ENCODE measurements at regions not wholly inside any gene's neighbourhood (a gene's known extent, or its start where the extent isn't known, plus 50 kb on each side); places are given as distances from the start of the nearest gene placed in this dataset.
A peak's percentile ranks its signal among the peaks of the same experiment; 100 is the strongest.

DNA sequence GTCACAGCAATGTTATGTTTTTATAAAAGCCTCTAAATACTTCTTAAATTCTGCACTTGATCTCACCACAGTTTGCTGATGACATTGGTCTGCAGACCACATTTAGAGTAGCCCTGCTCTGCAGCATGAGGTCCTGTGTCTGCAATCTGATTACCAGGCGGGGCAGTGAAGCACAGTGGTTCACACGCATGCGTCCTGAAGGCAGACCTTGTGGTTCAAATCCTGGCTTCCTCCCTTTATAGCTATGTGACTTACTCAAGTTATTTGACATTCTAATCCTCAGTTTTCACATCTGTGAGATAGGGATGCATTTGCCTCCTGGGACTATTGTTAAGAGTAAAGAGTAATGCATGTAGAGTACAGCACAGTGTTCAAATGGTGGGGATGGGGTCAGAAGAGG, 50.3 kb downstream of the BMAL2 start:
- DNase-seq (ENCODE audit: low spot score): no peak

DNA sequence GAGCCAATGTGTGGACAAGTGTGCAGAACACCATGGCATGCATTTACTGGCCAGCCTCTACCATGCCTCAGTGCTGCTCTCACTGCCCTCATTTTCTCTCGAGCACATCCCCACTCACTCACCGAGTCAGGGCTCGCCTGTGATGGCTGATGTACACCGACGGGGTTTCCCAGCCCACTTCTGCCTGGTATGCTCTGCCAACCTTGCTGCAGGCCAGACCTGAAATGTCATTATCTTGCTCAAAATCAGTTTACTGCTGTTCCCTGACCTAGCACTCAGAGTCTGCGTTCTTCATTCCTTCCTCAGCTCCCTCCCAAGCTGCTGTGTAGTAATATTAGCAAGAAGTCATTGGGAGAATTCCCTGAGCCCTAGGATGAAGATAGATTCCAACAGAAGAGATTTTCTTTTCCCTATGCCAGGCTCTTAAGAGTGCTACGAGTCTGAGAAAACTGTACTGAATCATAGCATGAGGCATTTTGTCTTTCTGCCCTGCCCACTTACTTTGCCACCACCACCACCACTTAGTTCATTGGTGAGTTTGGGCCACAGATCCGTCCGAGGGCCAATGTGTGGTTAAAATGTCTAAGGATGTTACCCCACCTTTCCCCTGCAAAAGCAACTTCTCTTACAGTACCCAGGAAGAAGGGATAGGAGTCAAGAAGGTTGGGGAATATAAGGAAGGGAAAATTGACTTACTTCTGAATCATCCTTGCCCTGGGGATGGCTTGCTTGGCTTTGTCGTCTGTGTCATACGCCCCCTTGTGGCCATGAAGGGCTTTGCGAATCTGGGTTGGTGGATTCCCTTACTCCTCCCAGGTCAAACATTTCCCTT, 51.0 kb downstream of the BMAL2 start:
- peak; percentile 77 for DNase-seq (ENCODE audit: low spot score)

GRCh38 chr12:27384261-27384590, 51.6 kb downstream of the BMAL2 start:
- no peak for DNase-seq (ENCODE audit: low spot score)

DNA sequence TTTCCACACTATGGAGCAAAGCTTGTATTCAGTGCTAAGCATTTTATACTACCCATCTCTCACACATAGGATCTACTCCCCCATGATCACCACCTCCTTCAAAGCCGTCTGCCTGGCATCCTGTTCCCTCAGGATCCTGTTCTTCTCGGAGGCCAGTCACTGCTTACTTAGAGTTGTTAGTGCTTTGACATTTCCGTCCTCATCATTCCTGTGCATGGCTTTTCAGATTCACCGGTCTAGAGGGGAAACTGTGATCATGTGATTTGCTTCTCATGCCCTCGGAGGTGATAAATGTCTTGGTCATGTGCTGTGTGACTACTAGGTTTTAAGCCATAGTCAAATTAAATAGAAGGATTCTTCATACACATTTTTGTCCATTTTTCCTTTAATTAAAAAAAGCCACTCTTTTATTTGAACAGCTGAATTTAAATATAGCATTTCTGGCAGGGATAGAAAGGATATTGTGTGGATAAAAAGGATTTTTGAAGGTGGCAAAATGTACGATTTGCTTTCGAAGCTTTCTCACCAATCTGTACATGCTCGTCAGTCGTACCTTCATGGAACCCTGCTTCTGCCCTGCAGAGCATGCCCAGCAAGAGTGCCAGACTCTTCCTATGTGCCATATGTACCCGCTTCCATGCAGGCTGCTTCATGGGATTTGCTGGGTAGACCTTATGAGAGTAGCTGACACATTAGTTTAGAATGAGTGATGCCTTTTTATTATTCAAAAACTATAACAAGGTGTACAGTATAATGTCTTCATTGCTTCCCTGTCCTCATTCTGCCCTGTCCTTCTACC, 53.3 kb downstream of the BMAL2 start:
- no peak for DNase-seq (ENCODE audit: low spot score)

DNA sequence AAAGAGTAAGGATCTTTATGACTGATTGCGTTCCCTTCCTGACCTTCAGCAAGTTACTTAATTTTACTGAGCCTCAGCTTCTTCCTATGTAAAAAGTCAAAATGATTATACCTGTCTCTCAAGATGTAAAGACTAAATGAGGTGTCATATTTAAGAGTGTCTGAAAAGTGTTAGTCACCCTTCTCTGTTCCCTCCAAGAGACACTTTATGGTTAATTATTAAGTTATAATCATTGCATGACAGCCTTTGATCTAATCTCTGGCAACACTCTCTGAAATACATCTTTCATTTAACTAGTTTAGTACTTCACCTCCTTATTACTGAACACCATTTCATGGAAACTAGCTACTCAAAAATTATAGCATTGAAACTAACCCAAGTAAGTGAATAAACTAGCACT, 54.8 kb downstream of the BMAL2 start:
- no peak for DNase-seq (ENCODE audit: low spot score)

DNA sequence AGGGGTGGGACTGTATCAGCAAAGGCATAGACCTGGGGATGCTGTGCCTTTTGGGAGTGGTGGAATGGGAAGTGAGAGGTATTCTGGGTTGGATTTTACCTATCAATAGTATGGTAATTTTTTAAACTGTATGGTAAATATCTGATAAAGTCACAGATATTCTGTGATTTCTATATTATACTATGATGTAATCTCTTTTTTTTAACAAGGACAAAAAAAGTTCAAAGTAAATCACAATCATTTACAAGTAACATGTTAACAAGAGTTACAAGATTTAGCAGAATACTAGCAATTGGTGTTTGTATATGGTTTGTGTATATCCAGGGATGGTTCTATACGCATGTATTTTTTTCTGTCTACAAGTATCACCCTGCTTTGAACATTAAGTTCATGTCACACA, 56.0 kb downstream of the BMAL2 start:
- DNase-seq (ENCODE audit: low spot score): no peak

GRCh38 chr12:27394676-27395075, 51.9 kb upstream of the SMCO2 start:
- no peak for DNase-seq (ENCODE audit: low spot score)

DNA sequence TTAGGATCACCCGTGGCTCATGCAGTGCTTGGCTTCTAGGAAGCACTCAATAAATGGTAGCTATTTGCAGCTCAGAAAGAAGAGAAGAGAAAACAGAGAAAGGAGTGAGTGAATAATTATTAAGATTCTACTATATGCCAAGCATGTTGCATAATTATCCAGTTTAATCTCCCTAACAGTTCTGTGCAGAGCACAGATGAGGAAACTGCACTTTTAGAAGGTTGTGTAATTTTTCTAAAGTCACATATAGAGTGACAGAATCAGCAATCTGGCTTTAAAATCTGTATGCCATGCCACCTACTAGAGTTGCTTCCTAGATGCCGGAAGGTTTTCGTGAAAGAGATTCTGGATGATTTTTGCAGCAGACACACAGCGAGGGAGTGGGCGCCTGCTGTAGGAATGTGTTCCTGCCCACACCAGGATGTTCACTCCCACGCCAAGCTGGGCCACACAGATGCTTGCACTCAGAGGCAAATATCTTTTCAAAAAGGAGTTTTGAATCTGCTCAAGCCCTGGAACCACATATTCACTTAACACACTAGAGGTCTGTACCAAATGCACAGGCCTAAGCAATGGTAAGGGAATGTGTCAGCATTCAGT, 50.2 kb upstream of the SMCO2 start:
- no peak for DNase-seq (ENCODE audit: low spot score)

All from mucosa of gallbladder (tissue), 1 donor.